Loucy (cell line): ENCODE measurements at regions not wholly inside any gene's neighbourhood (a gene's known extent, or its start where the extent isn't known, plus 50 kb on each side); places are given as distances from the start of the nearest gene placed in this dataset.

Experiments used
- H2AFZ ChIP-seq: fragments of 200-600 bp; sonication (generic); 2 replicates; pipeline ENCODE4 v1.6.0; 2016; ENCODE audit warnings: antibody characterized with exemption, mild to moderate bottlenecking, low read length, moderate library complexity
- H3F3A ChIP-seq: fragments of 200-600 bp; 2 replicates; pipeline ENCODE4 v1.6.0; 2016; ENCODE audit warnings: antibody characterized with exemption, low read depth, mild to moderate bottlenecking
- H3K27me3 ChIP-seq: fragments of 200-600 bp; sonication (generic); 2 replicates; pipeline ENCODE4 v1.6.1; 2014; ENCODE audit warnings: low read length, mild to moderate bottlenecking; ENCODE audit not compliant: insufficient read depth, poor library complexity, severe bottlenecking
- H3K36me3 ChIP-seq: fragments of 200-600 bp; sonication (generic); 2 replicates; pipeline ENCODE4 v1.6.1; 2016; ENCODE audit warnings: low read length; ENCODE audit not compliant: insufficient read depth
- H3K4me1 ChIP-seq: fragments of 200-600 bp; sonication (generic); 2 replicates; pipeline ENCODE4 v1.5.1; 2014; ENCODE audit warnings: low read length, mild to moderate bottlenecking; ENCODE audit not compliant: insufficient read depth, poor library complexity, severe bottlenecking
- H3K4me2 ChIP-seq: fragments of 200-600 bp; sonication (generic); 2 replicates; pipeline ENCODE4 v1.6.0; 2014; ENCODE audit warnings: antibody characterized with exemption, low read length, low read depth, mild to moderate bottlenecking; ENCODE audit not compliant: poor library complexity, severe bottlenecking
- H3K4me3 ChIP-seq: fragments of 200-600 bp; sonication (generic); 2 replicates; pipeline ENCODE4 v1.5.1; 2014; ENCODE audit warnings: low read length, mild to moderate bottlenecking, mixed read lengths; ENCODE audit not compliant: poor library complexity, severe bottlenecking
- H3K79me2 ChIP-seq: fragments of 200-600 bp; sonication (generic); 2 replicates; pipeline ENCODE4 v1.6.1; 2014; ENCODE audit warnings: low read length; ENCODE audit not compliant: insufficient read depth
- H3K9ac ChIP-seq: fragments of 200-600 bp; sonication (generic); 2 replicates; pipeline ENCODE4 v1.6.0; 2014; ENCODE audit warnings: mild to moderate bottlenecking, low read depth, low read length, moderate library complexity; ENCODE audit not compliant: poor library complexity, severe bottlenecking
- H3K9me2 ChIP-seq: fragments of 200-600 bp; sonication (generic); replicated peaks from 2 replicates; pipeline ENCODE4 v1.6.1; 2016; ENCODE audit warnings: low read depth, low read length, mixed read lengths
- H3K9me3 ChIP-seq: fragments of 200-600 bp; sonication (generic); 2 replicates; pipeline ENCODE4 v1.6.1; 2014; ENCODE audit warnings: mild to moderate bottlenecking, antibody characterized with exemption, low read length, low read depth; ENCODE audit not compliant: insufficient read depth
- H4K20me1 ChIP-seq: fragments of 200-600 bp; sonication (generic); 2 replicates; pipeline ENCODE4 v1.6.0; 2014; ENCODE audit warnings: antibody characterized with exemption, low read length, mild to moderate bottlenecking; ENCODE audit not compliant: insufficient read depth, poor library complexity, severe bottlenecking
- CTCF ChIP-seq: fragments of 200-600 bp; sonication (generic); conservative IDR thresholded peaks from 2 replicates; pipeline ENCODE4 v1.5.1; 2014; ENCODE audit warnings: mild to moderate bottlenecking, antibody characterized with exemption, low read length
- EZH2phosphoT487 ChIP-seq: fragments of 200-600 bp; IDR thresholded peaks from 2 replicates; pipeline ENCODE4 v1.6.1; 2018; ENCODE audit warnings: antibody characterized with exemption, mild to moderate bottlenecking, moderate library complexity, borderline replicate concordance

GRCh38 chr6:78347191-78347916 is 520.0 kb upstream of the IRAK1BP1 start:
- Histone ChIP-seq H3K79me2 (no peaks in the 10 kb centered on the region), H3K9me2 (no peaks in the 10 kb centered on the region), H3K4me3 (no peak overlapping the region), H3K4me1 (no peaks in the 10 kb centered on the region), H3F3A (no peaks in the 10 kb centered on the region), H3K9me3 (no peaks in the 10 kb centered on the region), H3K9ac (no peak overlapping the region), H2AFZ (no peak overlapping the region), H3K4me2 (no peak overlapping the region), H3K27me3 (no peaks in the 10 kb centered on the region), H4K20me1 (no peaks in the 10 kb centered on the region), H3K36me3 (no peaks in the 10 kb centered on the region)
- TF ChIP-seq EZH2phosphoT487 (no peak), CTCF (no peak)

- Histone ChIP-seq H2AFZ (no peak overlapping the region), H3K4me2 (no peak overlapping the region), H4K20me1 (no peaks in the 10 kb centered on the region), H3F3A (no peaks in the 10 kb centered on the region), H3K9ac (no peak overlapping the region), H3K4me3 (no peak overlapping the region), H3K9me2 (no peaks in the 10 kb centered on the region), H3K36me3 (no peaks in the 10 kb centered on the region), H3K27me3 (no peaks in the 10 kb centered on the region), H3K9me3 (no peaks in the 10 kb centered on the region), H3K4me1 (no peaks in the 10 kb centered on the region), H3K79me2 (no peaks in the 10 kb centered on the region)
- TF ChIP-seq CTCF (no peak), EZH2phosphoT487 (no peak)
These were observed 514.3 kb upstream of the IRAK1BP1 start for GRCh38 chr6:78353040-78353439.

GRCh38 chr6:78363688-78364087 is 503.7 kb upstream of the IRAK1BP1 start:
- Histone ChIP-seq H3K9ac (no peak overlapping the region), H3K9me2 (no peaks in the 10 kb centered on the region), H3K36me3 (no peaks in the 10 kb centered on the region), H3K4me3 (no peak overlapping the region), H2AFZ (no peak overlapping the region), H3K79me2 (no peaks in the 10 kb centered on the region), H3K9me3 (no peaks in the 10 kb centered on the region; the same call in 1 of the 2 replicates), H3K4me1 (no peaks in the 10 kb centered on the region), H3K4me2 (no peak overlapping the region), H4K20me1 (no peaks in the 10 kb centered on the region), H3K27me3 (no peaks in the 10 kb centered on the region), H3F3A (no peaks in the 10 kb centered on the region)
- TF ChIP-seq EZH2phosphoT487 (no peak), CTCF (no peak)
